H9 (cell line): ENCODE measurements at regions not wholly inside any gene's neighbourhood (a gene's known extent, or its start where the extent isn't known, plus 50 kb on each side); places are given as distances from the start of the nearest gene placed in this dataset.

Experiments
- DNase-seq: peaks from one replicate; pipeline ENCODE4 v3.0.0-alpha.2; 2017
- H2AFZ ChIP-seq: one replicate; pipeline ENCODE4 v1.6.1; 2013; ENCODE audit warnings: mild to moderate bottlenecking, low read length, control low read depth, moderate library complexity
- H2AK5ac ChIP-seq: 2 replicates; pipeline ENCODE4 v1.6.1; 2013; ENCODE audit warnings: low read length, control low read depth, mixed read lengths; ENCODE audit not compliant: insufficient read length
- H2BK120ac ChIP-seq: one replicate; pipeline ENCODE4 v1.6.1; 2013; ENCODE audit warnings: low read depth, mild to moderate bottlenecking, low read length, control low read depth, inconsistent platforms; ENCODE audit not compliant: poor library complexity, severe bottlenecking
- H2BK12ac ChIP-seq: 2 replicates; pipeline ENCODE4 v1.6.1; 2013; ENCODE audit warnings: low read length, control low read depth, mixed read lengths, low read depth; ENCODE audit not compliant: insufficient read length
- H2BK15ac ChIP-seq: 2 replicates; pipeline ENCODE4 v1.6.1; 2013; ENCODE audit warnings: low read depth, low read length, control low read depth
- H2BK20ac ChIP-seq: one replicate; pipeline ENCODE4 v1.6.1; 2013; ENCODE audit warnings: low read depth, mild to moderate bottlenecking, low read length, control low read depth, inconsistent platforms; ENCODE audit not compliant: poor library complexity, severe bottlenecking
- H2BK5ac ChIP-seq: 2 replicates; pipeline ENCODE4 v1.6.1; 2013; ENCODE audit warnings: low read length, control low read depth, mixed read lengths; ENCODE audit not compliant: insufficient read length
- H3K14ac ChIP-seq: 2 replicates; pipeline ENCODE4 v1.6.1; 2013; ENCODE audit warnings: low read length, control low read depth; ENCODE audit not compliant: insufficient read depth
- H3K18ac ChIP-seq: 2 replicates; pipeline ENCODE4 v1.6.1; 2013; ENCODE audit warnings: low read depth, mild to moderate bottlenecking, mixed read lengths, low read length, control low read depth; ENCODE audit not compliant: insufficient read length
- H3K23ac ChIP-seq: 2 replicates; pipeline ENCODE4 v1.6.1; 2013; ENCODE audit warnings: low read length, control low read depth, mixed read lengths, low read depth; ENCODE audit not compliant: insufficient read length
- H3K23me2 ChIP-seq: 2 replicates; pipeline ENCODE4 v1.6.1; 2013; ENCODE audit warnings: low read depth, mild to moderate bottlenecking, mixed read lengths, low read length, control low read depth; ENCODE audit not compliant: insufficient read length, poor library complexity, severe bottlenecking
- H3K27ac ChIP-seq: 2 replicates; pipeline ENCODE4 v1.5.1; 2013; ENCODE audit warnings: low read length, control low read depth, mixed read lengths, low read depth; ENCODE audit not compliant: insufficient read length
- H3K27me3 ChIP-seq: 2 replicates; pipeline ENCODE4 v1.6.1; 2013; ENCODE audit warnings: low read length, control low read depth, inconsistent platforms; ENCODE audit not compliant: insufficient read depth
- H3K4ac ChIP-seq: 2 replicates; pipeline ENCODE4 v1.6.1; 2013; ENCODE audit warnings: low read depth, mild to moderate bottlenecking, control low read depth, inconsistent platforms, low read length, moderate library complexity
- H3K4me1 ChIP-seq: 2 replicates; pipeline ENCODE4 v1.6.1; 2013; ENCODE audit warnings: low read length, control low read depth, inconsistent platforms; ENCODE audit not compliant: insufficient read depth
- H3K4me2 ChIP-seq: 2 replicates; pipeline ENCODE4 v1.6.1; 2013; ENCODE audit warnings: low read length, control low read depth, mixed read lengths; ENCODE audit not compliant: insufficient read length, insufficient read depth
- H3K56ac ChIP-seq: 2 replicates; pipeline ENCODE4 v1.6.1; 2013; ENCODE audit warnings: low read depth, mild to moderate bottlenecking, mixed read lengths, low read length, control low read depth; ENCODE audit not compliant: insufficient read length
- H3K79me1 ChIP-seq: 2 replicates; pipeline ENCODE4 v1.6.1; 2013; ENCODE audit warnings: low read depth, mild to moderate bottlenecking, moderate library complexity, low read length, control low read depth, inconsistent platforms; ENCODE audit not compliant: insufficient read depth, poor library complexity, severe bottlenecking
- H3K79me2 ChIP-seq: 2 replicates; pipeline ENCODE4 v1.6.1; 2013; ENCODE audit warnings: low read length, control low read depth, inconsistent platforms; ENCODE audit not compliant: insufficient read depth
- H3K9ac ChIP-seq: 2 replicates; pipeline ENCODE4 v1.6.1; 2013; ENCODE audit warnings: low read length, control low read depth, mixed read lengths; ENCODE audit not compliant: insufficient read length; ENCODE audit errors: extremely low read depth
- H3K9me3 ChIP-seq: one replicate; pipeline ENCODE4 v1.6.1; 2013; ENCODE audit warnings: low read depth, low read length, inconsistent platforms; ENCODE audit not compliant: control insufficient read depth
- H3T11ph ChIP-seq: one replicate; pipeline ENCODE4 v1.6.1; 2013; ENCODE audit warnings: mild to moderate bottlenecking, low read length, control low read depth, inconsistent platforms
- H4K20me1 ChIP-seq: one replicate; pipeline ENCODE4 v1.6.1; 2013; ENCODE audit not compliant: control insufficient read depth, insufficient read length, insufficient read depth
- H4K5ac ChIP-seq: 2 replicates; pipeline ENCODE4 v1.6.1; 2013; ENCODE audit warnings: low read depth, mild to moderate bottlenecking, mixed read lengths, low read length, control low read depth; ENCODE audit not compliant: insufficient read length
- H4K8ac ChIP-seq: replicated peaks from 2 replicates; pipeline ENCODE4 v1.6.1; 2013; ENCODE audit warnings: low read length, control low read depth, mixed read lengths, low read depth; ENCODE audit not compliant: insufficient read length
- H4K91ac ChIP-seq: 2 replicates; pipeline ENCODE4 v1.6.1; 2013; ENCODE audit warnings: low read depth, mild to moderate bottlenecking, moderate library complexity, mixed read lengths, low read length, control low read depth; ENCODE audit not compliant: insufficient read length
- H3K27ac Mint-ChIP-seq, 3 experiments: 2 replicates in 2 of 3; 3 replicates in 1 of 3; pipeline ENCODE4 v1.8.0; 2020 to 2021; ENCODE audit warnings: mixed read lengths in 3 of 3, mild to moderate bottlenecking in 1 of 3, moderate library complexity in 1 of 3
- H3K27me3 Mint-ChIP-seq: 2 replicates; pipeline ENCODE4 v1.8.0; 2021; ENCODE audit warnings: low read depth, mild to moderate bottlenecking, moderate library complexity, mixed read lengths
- H3K36me3 Mint-ChIP-seq, 3 experiments: 2 replicates in 2 of 3; 3 replicates in 1 of 3; pipeline ENCODE4 v1.8.0; 2020 to 2021; ENCODE audit warnings: low read depth in 3 of 3, mixed read lengths in 3 of 3; ENCODE audit not compliant: insufficient read depth in 1 of 3
- H3K4me1 Mint-ChIP-seq, 2 experiments: 2 replicates each; pipeline ENCODE4 v1.8.0; 2020; ENCODE audit warnings: mixed read lengths in 2 of 2
- H3K4me3 Mint-ChIP-seq, 2 experiments: 2 replicates in 1 of 2; 3 replicates in 1 of 2; pipeline ENCODE4 v1.8.0; 2020 to 2021; ENCODE audit warnings: mild to moderate bottlenecking in 2 of 2, mixed read lengths in 2 of 2, moderate library complexity in 1 of 2
- H3K9me3 Mint-ChIP-seq, 2 experiments: 2 replicates in 1 of 2; 3 replicates in 1 of 2; pipeline ENCODE4 v1.8.0; 2020; ENCODE audit warnings: mild to moderate bottlenecking in 2 of 2, mixed read lengths in 2 of 2, moderate library complexity in 1 of 2
- CTCF ChIP-seq: fragments of 200-600 bp; sonication (generic); conservative IDR thresholded peaks from 3 replicates; pipeline ENCODE4 v1.8.0; 2021; ENCODE audit warnings: antibody characterized with exemption, mild to moderate bottlenecking

GRCh38 chr13:105492216-105492615 is 1043.2 kb downstream of the EFNB2 start:
- no peaks in the 10 kb centered on the region for H3K79me2 ChIP-seq

More at GRCh38 chr13:105492216-105492615, 1043.2 kb downstream of the EFNB2 start:
- Mint-ChIP-seq H3K36me3 (no peaks in the 10 kb centered on the region), H3K4me3 (no peak overlapping the region), H3K4me1 (peaks cover 13 to 15% of the 10 kb centered on the region in 2 experiments), H3K27me3 (no peaks in the 10 kb centered on the region), H3K9me3 (no peaks in the 10 kb centered on the region), H3K27ac (no peak overlapping the region)
- H3T11ph ChIP-seq: no peak overlapping the region
- no peak overlapping the region for H3K23ac ChIP-seq
- H4K5ac ChIP-seq: no peak overlapping the region
- H2AFZ ChIP-seq: no peak overlapping the region
- H3K4me2 ChIP-seq: no peak overlapping the region
- H3K14ac ChIP-seq: no peak overlapping the region
- no peaks in the 10 kb centered on the region for H3K23me2 ChIP-seq
- H4K20me1 ChIP-seq: no peaks in the 10 kb centered on the region
- no peak overlapping the region for H3K27ac ChIP-seq
- H3K9me3 ChIP-seq: no peaks in the 10 kb centered on the region
- H2AK5ac ChIP-seq: no peak overlapping the region
- no peak overlapping the region for H3K4ac ChIP-seq
- H4K91ac ChIP-seq: no peak overlapping the region
- H2BK120ac ChIP-seq: no peak overlapping the region
- TF ChIP-seq CTCF: no peak
- no peaks in the 10 kb centered on the region for H3K4me1 ChIP-seq
- H2BK15ac ChIP-seq: no peak overlapping the region
- H3K56ac ChIP-seq: no peak overlapping the region
- H4K8ac ChIP-seq: no peak overlapping the region
- H3K9ac ChIP-seq: no peak overlapping the region
- no peaks in the 10 kb centered on the region for H3K27me3 ChIP-seq
- no peak overlapping the region for H2BK12ac ChIP-seq
- H2BK20ac ChIP-seq: no peak overlapping the region
- H3K18ac ChIP-seq: no peak overlapping the region
- no peaks in the 10 kb centered on the region for H3K79me1 ChIP-seq
- DNase-seq: no peak
- H2BK5ac ChIP-seq: no peak overlapping the region
